Muscle of arm (tissue), 1 donor: ENCODE measurements at regions not wholly inside any gene's neighbourhood (a gene's known extent, or its start where the extent isn't known, plus 50 kb on each side); places are given as distances from the start of the nearest gene placed in this dataset.
"Not testable (repeated sequence)": the region's sequence is repeated elsewhere in the genome, so short reads cannot be mapped to it uniquely, and the experiment has no call there.

ENCODE experiments used
- DNase-seq: peaks from one replicate; pipeline ENCODE4 v3.0.0-alpha.2; 2013

DNA sequence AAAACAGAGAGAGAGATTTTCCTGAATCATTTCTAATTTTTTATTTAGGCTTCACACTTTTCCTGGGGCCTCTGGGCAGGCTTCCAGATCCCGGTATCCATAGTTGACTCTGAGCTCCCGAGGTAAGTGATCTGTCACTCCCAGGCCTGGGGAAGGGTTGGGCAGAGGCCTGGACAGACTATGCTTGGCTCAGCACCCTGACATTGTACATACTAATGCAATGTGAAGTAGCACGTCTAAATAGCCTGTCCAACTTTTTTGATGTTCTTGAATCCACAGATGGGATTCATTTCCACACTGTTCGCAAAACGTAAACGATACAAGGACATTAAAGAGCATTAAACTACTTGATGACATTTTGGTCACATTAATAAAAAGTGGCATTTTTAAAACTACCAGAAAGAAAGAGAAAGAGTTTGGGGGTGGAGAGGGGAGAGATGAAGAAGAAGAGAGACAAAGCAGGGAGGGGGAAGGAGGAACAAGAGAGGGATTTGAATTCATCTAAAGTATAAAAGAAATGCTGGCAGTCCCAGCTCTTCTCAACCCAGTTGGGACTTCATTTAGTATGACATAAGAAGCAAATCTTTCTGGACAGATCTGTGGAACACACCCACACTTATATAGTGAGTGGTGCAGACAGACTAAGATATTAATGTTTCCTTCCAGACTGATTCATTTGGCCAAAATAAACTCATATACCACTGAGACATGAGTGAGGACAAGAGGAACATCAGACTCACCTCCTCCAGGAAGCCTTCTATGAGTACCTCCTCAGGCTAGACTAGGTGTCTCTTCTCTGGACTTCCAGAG lies 514.2 kb downstream of the SOX6 start:
- DNase-seq = no peak

DNA sequence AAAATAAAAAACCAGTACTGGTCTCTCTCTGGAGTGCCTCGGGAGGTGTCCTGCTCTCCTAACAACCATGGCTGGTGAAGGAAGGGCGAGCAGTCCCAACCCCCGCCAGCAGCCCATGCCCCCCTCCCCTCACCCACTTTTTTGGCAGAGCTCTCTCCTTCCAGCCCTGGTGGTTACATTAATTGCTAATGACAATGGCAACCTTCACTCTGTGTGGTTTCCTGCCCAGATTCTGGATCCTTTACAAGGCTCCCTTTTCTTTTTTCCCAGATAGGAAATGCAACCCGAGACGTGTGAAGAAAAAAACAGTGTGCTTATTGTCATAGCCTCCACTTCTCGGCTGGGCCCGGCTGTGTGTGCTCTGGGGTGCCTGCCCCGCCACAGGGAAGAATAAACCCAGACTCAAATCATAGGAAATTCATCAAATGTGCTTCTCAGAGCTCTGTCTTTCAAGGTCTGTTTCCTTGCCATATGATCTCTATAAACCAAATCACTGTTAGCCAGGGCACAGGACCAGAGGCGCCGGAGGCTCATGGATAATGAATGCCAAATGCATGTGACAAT lies 513.0 kb downstream of the SOX6 start:
- DNase-seq = no peak

DNA sequence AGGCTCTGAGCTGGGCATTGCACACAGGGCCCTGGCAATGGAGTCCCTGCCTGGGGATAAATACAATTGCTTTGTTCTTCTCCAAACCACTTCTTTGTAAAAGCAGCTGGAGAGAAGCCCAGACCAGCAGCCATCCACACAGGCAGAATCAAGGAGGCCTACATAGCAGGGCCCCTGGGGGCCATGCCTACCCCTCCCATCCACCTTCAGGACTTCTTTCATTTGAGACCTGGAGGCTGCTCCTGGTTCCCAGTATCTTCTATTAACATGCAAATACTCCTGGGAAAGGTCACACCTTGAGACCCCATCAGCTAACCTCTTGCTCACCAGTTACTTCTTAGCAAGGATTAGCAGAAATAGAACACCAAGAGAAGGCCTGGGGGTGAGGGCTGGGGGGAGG lies 511.1 kb downstream of the SOX6 start:
- no peak for DNase-seq

GRCh38 chr11:15848631-15849168 lies 507.6 kb downstream of the SOX6 start:
- DNase-seq = no peak

DNA sequence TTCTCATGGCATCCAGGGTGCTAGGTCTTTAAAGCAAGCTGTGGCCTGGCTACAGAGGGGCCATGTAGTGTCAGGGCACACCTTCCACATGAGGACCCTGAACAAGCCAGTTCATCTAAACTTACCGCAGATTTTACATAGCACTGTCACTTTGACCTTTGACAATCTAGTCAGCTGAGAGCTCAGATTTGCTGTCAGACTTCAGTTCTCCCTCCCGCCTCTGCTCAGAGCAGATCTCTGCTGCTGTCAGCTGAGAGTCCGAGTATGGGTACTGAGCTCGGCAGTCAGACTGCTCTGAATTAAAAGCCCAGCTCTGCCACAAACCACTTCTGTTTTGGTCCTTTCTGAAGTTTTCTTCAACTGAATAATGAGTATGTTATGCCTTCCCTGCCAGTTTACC lies 507.1 kb downstream of the SOX6 start:
- DNase-seq = no peak

DNA sequence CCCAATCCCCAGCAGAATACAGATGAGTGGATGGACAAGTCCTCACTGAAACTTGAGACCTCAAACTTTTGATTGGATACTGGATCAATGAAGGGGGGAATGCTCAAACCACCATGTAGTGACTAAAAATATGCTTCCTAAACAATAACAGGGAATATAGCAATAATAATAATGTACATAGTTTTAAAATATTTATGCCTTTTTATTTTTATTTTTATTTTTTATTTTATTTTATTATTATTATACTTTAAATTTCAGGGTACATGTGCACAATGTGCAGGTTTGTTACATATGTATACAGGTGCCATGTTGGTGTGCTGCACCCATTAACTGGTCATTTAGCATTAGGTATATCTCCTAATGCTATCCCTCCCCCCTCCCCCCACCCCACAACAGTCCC lies 506.0 kb downstream of the SOX6 start:
- not testable (repeated sequence) for DNase-seq

GRCh38 chr11:15851051-15851498 lies 505.3 kb downstream of the SOX6 start:
- peak; percentile 73 for DNase-seq

- DNase-seq = no peak
Measured at GRCh38 chr11:15852179-15852578, 504.2 kb downstream of the SOX6 start.

- no peak for DNase-seq
Measured at GRCh38 chr11:15854245-15854644, 502.1 kb downstream of the SOX6 start.

GRCh38 chr11:15858881-15859280 lies 497.5 kb downstream of the SOX6 start:
- DNase-seq = no peak

- DNase-seq = no peak
Measured at GRCh38 chr11:15859411-15859810, 496.9 kb downstream of the SOX6 start.

DNA sequence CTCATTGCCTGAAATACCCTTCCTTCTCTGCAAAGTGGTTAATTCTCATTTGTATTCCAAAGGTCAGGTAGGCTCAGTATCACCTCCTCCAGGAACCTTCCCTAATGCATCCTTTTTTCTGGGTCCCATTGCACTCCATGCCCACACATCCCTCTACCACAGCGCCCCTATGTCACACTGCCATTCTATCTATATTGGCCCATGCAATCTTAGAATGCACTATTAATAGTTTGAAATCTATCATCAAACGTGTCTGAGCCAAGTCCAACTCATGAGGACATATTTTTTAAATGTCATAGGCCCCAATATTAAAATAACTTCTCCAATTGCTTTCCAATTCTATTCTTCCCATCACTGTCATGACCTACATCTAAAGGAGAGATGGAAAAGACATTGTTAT lies 495.1 kb downstream of the SOX6 start:
- no peak for DNase-seq

- DNase-seq = no peak
Measured at GRCh38 chr11:15863411-15863810, 492.9 kb downstream of the SOX6 start.

GRCh38 chr11:15864026-15864805 lies 492.1 kb downstream of the SOX6 start:
- DNase-seq = no peak

GRCh38 chr11:15865212-15865987 lies 490.9 kb downstream of the SOX6 start:
- DNase-seq = no peak

- no peak for DNase-seq
Measured at GRCh38 chr11:15867871-15868270, 488.5 kb downstream of the SOX6 start.

DNA sequence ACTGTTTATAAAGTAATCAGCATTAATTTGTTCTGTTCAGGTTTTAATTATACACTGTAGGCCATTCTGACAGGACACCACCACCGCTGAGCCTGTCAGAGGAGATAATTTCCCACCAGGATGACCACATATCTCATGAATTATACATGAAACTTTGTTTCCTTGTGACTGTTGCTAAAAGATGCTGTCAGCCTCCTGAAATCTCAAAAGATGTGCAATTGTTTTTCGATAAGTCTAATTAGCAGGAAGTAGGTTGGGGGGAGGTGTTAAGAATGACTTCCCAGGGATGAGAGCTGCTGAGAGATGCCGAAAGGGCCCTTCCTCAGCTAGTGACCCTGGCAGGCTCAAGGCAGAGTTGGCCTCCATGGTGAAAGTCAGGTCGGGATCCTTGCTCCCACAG lies 485.4 kb downstream of the SOX6 start:
- no peak for DNase-seq

DNA sequence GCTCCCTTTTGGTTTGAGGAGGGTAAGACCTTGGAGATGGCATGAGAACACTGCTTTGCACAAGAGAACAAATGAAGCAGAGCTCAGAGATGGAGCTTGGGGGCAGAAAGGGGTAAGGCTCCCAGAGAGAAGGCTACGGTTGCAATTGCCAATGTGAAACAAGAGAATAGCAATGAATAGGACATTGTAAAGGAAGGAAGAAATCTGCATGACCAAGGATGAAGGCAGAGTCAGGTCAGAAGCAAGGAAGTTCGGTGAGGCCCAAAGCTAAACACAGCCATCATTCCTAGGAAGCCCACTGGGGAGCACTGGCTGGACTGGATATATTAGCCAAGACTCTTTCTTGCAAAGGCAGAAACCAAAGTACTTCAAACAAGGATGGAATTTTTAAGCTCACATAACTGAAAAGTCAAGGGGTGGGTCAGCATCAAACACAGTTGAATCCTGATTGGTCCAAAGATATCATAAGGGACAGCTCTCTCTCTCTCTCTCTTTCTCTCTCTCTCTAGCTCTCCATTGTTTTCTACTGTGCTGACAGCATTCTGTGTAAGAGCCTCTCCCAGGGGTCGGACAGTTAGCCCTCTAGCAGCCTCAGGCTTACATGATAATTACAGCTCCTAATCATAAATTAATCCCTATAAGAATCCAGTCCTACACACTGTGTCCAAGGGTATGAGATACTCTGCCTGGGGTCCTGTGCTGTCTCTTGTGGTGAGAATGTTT lies 484.3 kb downstream of the SOX6 start:
- DNase-seq = no peak

GRCh38 chr11:15873501-15873900 lies 482.8 kb downstream of the SOX6 start:
- no peak for DNase-seq

- DNase-seq = no peak
Measured at GRCh38 chr11:15874704-15875103, 481.6 kb downstream of the SOX6 start.

GRCh38 chr11:15875393-15875792 lies 481.0 kb downstream of the SOX6 start:
- DNase-seq = no peak
